HEK293 (cell line): ENCODE measurements at regions not wholly inside any gene's neighbourhood (a gene's known extent, or its start where the extent isn't known, plus 50 kb on each side); places are given as distances from the start of the nearest gene placed in this dataset.

Experiments used
- KLF1 ChIP-seq: fragments of 450-650 bp; formaldehyde crosslinking; IDR thresholded peaks from 2 replicates; pipeline ENCODE4 v1.5.1; 2016; ENCODE audit warnings: missing biosample characterization, missing genetic modification characterization
- KLF7 ChIP-seq: fragments of 450-650 bp; formaldehyde crosslinking; IDR thresholded peaks from 2 replicates; pipeline ENCODE4 v1.5.1; 2016; ENCODE audit warnings: missing biosample characterization, missing genetic modification characterization, borderline replicate concordance
- MEIS1 ChIP-seq: sonication (generic); formaldehyde crosslinking; IDR thresholded peaks from 2 replicates; pipeline ENCODE4 v1.8.1; 2022; ENCODE audit warnings: missing genetic modification reagents, mild to moderate bottlenecking, borderline replicate concordance
- TCF7L2 ChIP-seq: IDR thresholded peaks from 2 replicates; pipeline ENCODE4 v1.6.1; 2011; ENCODE audit warnings: low read depth, mild to moderate bottlenecking, inconsistent platforms, low read length, moderate library complexity, borderline replicate concordance
- ZNF311 ChIP-seq: fragments of 450-650 bp; formaldehyde crosslinking; IDR thresholded peaks from 2 replicates; pipeline ENCODE4 v1.5.1; 2017; ENCODE audit warnings: missing biosample characterization, missing genetic modification characterization, borderline replicate concordance
- ZNF341 ChIP-seq: fragments of 450-650 bp; formaldehyde crosslinking; IDR thresholded peaks from 2 replicates; pipeline ENCODE4; 2016; ENCODE audit warnings: low read depth, missing biosample characterization, missing genetic modification characterization
- ZNF37A ChIP-seq: fragments of 450-650 bp; IDR thresholded peaks from 2 replicates; pipeline ENCODE4 v1.5.1; 2018; ENCODE audit warnings: missing biosample characterization, missing genetic modification characterization
- ZNF391 ChIP-seq: fragments of 450-650 bp; formaldehyde crosslinking; IDR thresholded peaks from 2 replicates; pipeline ENCODE4 v1.5.1; 2016; ENCODE audit warnings: low read depth, missing biosample characterization, missing genetic modification characterization, borderline replicate concordance
- ZNF423 ChIP-seq: fragments of 450-650 bp; formaldehyde crosslinking; IDR thresholded peaks from 2 replicates; pipeline ENCODE4 v1.5.1; 2016; ENCODE audit warnings: missing biosample characterization, missing genetic modification characterization
- ZNF777 ChIP-seq: fragments of 450-650 bp; formaldehyde crosslinking; IDR thresholded peaks from 2 replicates; pipeline ENCODE4 v1.5.1; 2017; ENCODE audit warnings: missing biosample characterization, missing genetic modification characterization, borderline replicate concordance
- TF ChIP-seq, protein P1 (sequence below): fragments of 450-650 bp; formaldehyde crosslinking; IDR thresholded peaks from 2 replicates; pipeline ENCODE4 v1.5.1; 2016; ENCODE audit warnings: missing biosample characterization, missing genetic modification characterization
- TF ChIP-seq, protein P2 (sequence below): fragments of 450-650 bp; formaldehyde crosslinking; IDR thresholded peaks from 2 replicates; pipeline ENCODE4 v1.5.1; 2016; ENCODE audit warnings: missing biosample characterization, missing genetic modification characterization, borderline replicate concordance
- TF ChIP-seq, protein P3 (sequence below): fragments of 450-650 bp; formaldehyde crosslinking; IDR thresholded peaks from 2 replicates; pipeline ENCODE4 v1.5.1; 2016; ENCODE audit warnings: missing biosample characterization, missing genetic modification characterization
- TF ChIP-seq, protein P4 (sequence below): sonication (generic); formaldehyde crosslinking; IDR thresholded peaks from 2 replicates; pipeline ENCODE4 v1.8.1; 2022; ENCODE audit warnings: mild to moderate bottlenecking, moderate library complexity, missing genetic modification reagents

DNA sequence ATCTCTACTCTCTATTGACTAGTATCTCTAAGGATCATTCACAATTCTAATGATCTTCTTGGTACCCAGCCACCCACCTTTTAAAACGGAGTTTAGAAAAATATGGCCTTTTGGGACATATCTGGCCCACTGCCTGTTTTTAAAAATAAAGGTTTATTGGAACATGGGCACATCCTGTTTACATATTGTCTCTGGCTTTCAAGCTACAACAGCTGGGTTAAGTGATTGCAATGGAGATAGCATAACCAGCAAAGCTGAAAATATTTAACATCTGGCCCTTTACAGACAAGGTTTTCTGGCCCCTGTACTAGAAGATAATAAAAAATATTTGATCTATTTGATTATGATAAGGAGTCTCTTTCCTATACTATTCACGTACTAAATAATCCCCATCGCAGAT lies 232.4 kb upstream of the RHOBTB1 start:
- TF ChIP-seq ZNF311 (tag by site-specific recombination) (no peak), TCF7L2 (no peak), ZNF423 (no peak), KLF7 (no peak), ZNF341 (no peak), ZNF777 (tag by site-specific recombination) (no peak), KLF1 (tag by site-specific recombination) (no peak), ZNF37A (tag by site-specific recombination) (no peak), ZNF391 (tag by site-specific recombination) (no peak), MEIS1 (CRISPR knock-in tag) (no peak)
- TF ChIP-seq, protein P1, sequence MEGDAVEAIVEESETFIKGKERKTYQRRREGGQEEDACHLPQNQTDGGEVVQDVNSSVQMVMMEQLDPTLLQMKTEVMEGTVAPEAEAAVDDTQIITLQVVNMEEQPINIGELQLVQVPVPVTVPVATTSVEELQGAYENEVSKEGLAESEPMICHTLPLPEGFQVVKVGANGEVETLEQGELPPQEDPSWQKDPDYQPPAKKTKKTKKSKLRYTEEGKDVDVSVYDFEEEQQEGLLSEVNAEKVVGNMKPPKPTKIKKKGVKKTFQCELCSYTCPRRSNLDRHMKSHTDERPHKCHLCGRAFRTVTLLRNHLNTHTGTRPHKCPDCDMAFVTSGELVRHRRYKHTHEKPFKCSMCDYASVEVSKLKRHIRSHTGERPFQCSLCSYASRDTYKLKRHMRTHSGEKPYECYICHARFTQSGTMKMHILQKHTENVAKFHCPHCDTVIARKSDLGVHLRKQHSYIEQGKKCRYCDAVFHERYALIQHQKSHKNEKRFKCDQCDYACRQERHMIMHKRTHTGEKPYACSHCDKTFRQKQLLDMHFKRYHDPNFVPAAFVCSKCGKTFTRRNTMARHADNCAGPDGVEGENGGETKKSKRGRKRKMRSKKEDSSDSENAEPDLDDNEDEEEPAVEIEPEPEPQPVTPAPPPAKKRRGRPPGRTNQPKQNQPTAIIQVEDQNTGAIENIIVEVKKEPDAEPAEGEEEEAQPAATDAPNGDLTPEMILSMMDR (tag by site-specific recombination): no peak
- TF ChIP-seq, protein P2, sequence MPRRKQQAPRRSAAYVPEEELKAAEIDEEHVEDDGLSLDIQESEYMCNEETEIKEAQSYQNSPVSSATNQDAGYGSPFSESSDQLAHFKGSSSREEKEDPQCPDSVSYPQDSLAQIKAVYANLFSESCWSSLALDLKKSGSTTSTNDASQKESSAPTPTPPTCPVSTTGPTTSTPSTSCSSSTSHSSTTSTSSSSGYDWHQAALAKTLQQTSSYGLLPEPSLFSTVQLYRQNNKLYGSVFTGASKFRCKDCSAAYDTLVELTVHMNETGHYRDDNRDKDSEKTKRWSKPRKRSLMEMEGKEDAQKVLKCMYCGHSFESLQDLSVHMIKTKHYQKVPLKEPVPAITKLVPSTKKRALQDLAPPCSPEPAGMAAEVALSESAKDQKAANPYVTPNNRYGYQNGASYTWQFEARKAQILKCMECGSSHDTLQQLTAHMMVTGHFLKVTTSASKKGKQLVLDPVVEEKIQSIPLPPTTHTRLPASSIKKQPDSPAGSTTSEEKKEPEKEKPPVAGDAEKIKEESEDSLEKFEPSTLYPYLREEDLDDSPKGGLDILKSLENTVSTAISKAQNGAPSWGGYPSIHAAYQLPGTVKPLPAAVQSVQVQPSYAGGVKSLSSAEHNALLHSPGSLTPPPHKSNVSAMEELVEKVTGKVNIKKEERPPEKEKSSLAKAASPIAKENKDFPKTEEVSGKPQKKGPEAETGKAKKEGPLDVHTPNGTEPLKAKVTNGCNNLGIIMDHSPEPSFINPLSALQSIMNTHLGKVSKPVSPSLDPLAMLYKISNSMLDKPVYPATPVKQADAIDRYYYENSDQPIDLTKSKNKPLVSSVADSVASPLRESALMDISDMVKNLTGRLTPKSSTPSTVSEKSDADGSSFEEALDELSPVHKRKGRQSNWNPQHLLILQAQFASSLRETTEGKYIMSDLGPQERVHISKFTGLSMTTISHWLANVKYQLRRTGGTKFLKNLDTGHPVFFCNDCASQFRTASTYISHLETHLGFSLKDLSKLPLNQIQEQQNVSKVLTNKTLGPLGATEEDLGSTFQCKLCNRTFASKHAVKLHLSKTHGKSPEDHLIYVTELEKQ (tag by site-specific recombination): no peak
- TF ChIP-seq, protein P3, sequence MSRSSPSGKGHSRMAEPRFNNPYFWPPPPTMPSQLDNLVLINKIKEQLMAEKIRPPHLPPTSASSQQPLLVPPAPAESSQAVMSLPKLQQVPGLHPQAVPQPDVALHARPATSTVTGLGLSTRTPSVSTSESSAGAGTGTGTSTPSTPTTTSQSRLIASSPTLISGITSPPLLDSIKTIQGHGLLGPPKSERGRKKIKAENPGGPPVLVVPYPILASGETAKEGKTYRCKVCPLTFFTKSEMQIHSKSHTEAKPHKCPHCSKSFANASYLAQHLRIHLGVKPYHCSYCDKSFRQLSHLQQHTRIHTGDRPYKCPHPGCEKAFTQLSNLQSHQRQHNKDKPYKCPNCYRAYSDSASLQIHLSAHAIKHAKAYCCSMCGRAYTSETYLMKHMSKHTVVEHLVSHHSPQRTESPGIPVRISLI (tag by site-specific recombination): no peak
- TF ChIP-seq, protein P4, sequence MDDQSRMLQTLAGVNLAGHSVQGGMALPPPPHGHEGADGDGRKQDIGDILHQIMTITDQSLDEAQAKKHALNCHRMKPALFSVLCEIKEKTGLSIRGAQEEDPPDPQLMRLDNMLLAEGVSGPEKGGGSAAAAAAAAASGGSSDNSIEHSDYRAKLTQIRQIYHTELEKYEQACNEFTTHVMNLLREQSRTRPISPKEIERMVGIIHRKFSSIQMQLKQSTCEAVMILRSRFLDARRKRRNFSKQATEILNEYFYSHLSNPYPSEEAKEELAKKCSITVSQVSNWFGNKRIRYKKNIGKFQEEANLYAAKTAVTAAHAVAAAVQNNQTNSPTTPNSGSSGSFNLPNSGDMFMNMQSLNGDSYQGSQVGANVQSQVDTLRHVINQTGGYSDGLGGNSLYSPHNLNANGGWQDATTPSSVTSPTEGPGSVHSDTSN (CRISPR knock-in tag): no peak
